Upper lobe of left lung (tissue), 6 donors: ENCODE measurements at regions not wholly inside any gene's neighbourhood (a gene's known extent, or its start where the extent isn't known, plus 50 kb on each side); places are given as distances from the start of the nearest gene placed in this dataset.

ENCODE experiments used
- ATAC-seq, 2 donors: fragments of 200-7000 bp; cut with Tn5 transposase; one replicate each; pipeline ENCODE4 v1.9.1; 2022; ENCODE audit warnings: mild to moderate bottlenecking in 2 of 2, moderate library complexity in 2 of 2; ENCODE audit not compliant: low FRiP score in 2 of 2
- DNase-seq, 2 donors: peaks; one replicate each; pipeline ENCODE4 v3.0.0-alpha.2; 2019 to 2020
- H3K27ac ChIP-seq, 4 donors: fragments of 200-600 bp; sonication (generic); one replicate each; pipeline ENCODE4 v1.5.1; 2016 to 2019
- H3K27me3 ChIP-seq, 4 donors: fragments of 200-600 bp; sonication (generic); one replicate each; pipeline ENCODE4 v1.5.1; 2017 to 2019
- H3K36me3 ChIP-seq, 4 donors: fragments of 200-600 bp; sonication (generic); one replicate each; pipeline ENCODE4 v1.5.1; 2016 to 2019
- H3K4me1 ChIP-seq, 4 donors: fragments of 200-600 bp; sonication (generic); one replicate each; pipeline ENCODE4 v1.5.1; 2018 to 2019
- H3K4me3 ChIP-seq, 4 donors: fragments of 200-600 bp; sonication (generic); one replicate each; pipeline ENCODE4 v1.5.1; 2017 to 2019; ENCODE audit warnings: mild to moderate bottlenecking in 2 of 4, moderate library complexity in 1 of 4
- H3K9me3 ChIP-seq, 4 donors: fragments of 200-600 bp; sonication (generic); one replicate each; pipeline ENCODE4 v1.5.1; 2018 to 2019
- EP300 ChIP-seq, 4 donors: sonication (generic); formaldehyde crosslinking; IDR thresholded peaks; one replicate each; pipeline ENCODE4 v1.5.1; 2017; ENCODE audit warnings: antibody characterized with exemption in 4 of 4, control low read depth in 2 of 4
- POLR2A ChIP-seq, 4 donors: fragments of 450-650 bp; IDR thresholded peaks; one replicate each; pipeline ENCODE4 v1.5.1; 2016 to 2017; ENCODE audit warnings: antibody characterized with exemption in 4 of 4, mild to moderate bottlenecking in 2 of 4
- POLR2AphosphoS5 ChIP-seq, 2 donors: sonication (generic); formaldehyde crosslinking; IDR thresholded peaks; one replicate each; pipeline ENCODE4 v1.5.1; 2017; ENCODE audit warnings: antibody characterized with exemption in 2 of 2
- WGBS, 2 donors: methylation state at CpG; one replicate each; pipeline ENCODE4 v1.1.5; 2017 to 2018; 5-methylcytosine and 5-hydroxymethylcytosine counted together
- TF ChIP-seq, protein P1 (sequence below), 6 experiments: fragments of 450-650 bp in 4 of 6; fragments of 200-600 bp in 2 of 6; sonication (generic) in 2 of 6; IDR thresholded peaks; one replicate each; pipeline ENCODE4 v1.5.1; 2016 to 2019; ENCODE audit warnings: antibody characterized with exemption in 6 of 6
- donor health status: DM: no; HTN: no; CAD: no; lungs with moderate emphysema.
- donor health status: DM: no; HTN: yes; CAD: no; lungs with severe emphysema.

DNA sequence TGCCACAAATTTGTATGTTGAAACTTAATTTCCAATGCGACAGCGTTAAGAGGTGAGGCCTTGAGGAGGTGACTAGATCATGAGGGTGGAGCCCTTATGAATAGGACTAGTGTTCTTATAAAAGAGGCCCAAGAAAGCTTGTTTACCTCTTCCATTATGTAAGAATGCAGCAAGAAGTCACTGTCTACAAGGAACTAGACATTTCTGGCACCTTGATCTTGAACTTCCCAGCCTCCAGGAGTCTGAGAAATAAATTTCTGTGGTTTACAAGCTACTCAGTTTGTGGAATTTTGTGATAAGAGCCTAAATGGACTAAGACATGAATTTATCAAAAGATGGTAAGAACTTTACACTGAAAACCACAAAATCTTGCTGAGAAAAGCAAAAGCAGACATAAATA lies 173.6 kb upstream of the SGK1 start:
- TF ChIP-seq EP300 (IDR thresholded peaks at IDR 0.05) (no peak), POLR2AphosphoS5 (IDR thresholded peaks at IDR 0.05) (no peak), POLR2A (IDR thresholded peaks at IDR 0.05) (no peak)
- TF ChIP-seq, protein P1, sequence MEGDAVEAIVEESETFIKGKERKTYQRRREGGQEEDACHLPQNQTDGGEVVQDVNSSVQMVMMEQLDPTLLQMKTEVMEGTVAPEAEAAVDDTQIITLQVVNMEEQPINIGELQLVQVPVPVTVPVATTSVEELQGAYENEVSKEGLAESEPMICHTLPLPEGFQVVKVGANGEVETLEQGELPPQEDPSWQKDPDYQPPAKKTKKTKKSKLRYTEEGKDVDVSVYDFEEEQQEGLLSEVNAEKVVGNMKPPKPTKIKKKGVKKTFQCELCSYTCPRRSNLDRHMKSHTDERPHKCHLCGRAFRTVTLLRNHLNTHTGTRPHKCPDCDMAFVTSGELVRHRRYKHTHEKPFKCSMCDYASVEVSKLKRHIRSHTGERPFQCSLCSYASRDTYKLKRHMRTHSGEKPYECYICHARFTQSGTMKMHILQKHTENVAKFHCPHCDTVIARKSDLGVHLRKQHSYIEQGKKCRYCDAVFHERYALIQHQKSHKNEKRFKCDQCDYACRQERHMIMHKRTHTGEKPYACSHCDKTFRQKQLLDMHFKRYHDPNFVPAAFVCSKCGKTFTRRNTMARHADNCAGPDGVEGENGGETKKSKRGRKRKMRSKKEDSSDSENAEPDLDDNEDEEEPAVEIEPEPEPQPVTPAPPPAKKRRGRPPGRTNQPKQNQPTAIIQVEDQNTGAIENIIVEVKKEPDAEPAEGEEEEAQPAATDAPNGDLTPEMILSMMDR (IDR thresholded peaks at IDR 0.05): no peak
- WGBS, 2 donors: 93 to 98% methylated on average over 2 of the region's 2 CpGs
- no peak overlapping the region for H3K4me3 ChIP-seq
- no peak overlapping the region for H3K27ac ChIP-seq
- no peaks in the 10 kb centered on the region for H3K27me3 ChIP-seq
- no peak for DNase-seq
- no peak for ATAC-seq
- H3K9me3 ChIP-seq: no peaks in the 10 kb centered on the region
- peaks cover 0 to 7% (median 0%) of the 10 kb centered on the region in 4 donors for H3K4me1 ChIP-seq
- no peaks in the 10 kb centered on the region for H3K36me3 ChIP-seq

DNA sequence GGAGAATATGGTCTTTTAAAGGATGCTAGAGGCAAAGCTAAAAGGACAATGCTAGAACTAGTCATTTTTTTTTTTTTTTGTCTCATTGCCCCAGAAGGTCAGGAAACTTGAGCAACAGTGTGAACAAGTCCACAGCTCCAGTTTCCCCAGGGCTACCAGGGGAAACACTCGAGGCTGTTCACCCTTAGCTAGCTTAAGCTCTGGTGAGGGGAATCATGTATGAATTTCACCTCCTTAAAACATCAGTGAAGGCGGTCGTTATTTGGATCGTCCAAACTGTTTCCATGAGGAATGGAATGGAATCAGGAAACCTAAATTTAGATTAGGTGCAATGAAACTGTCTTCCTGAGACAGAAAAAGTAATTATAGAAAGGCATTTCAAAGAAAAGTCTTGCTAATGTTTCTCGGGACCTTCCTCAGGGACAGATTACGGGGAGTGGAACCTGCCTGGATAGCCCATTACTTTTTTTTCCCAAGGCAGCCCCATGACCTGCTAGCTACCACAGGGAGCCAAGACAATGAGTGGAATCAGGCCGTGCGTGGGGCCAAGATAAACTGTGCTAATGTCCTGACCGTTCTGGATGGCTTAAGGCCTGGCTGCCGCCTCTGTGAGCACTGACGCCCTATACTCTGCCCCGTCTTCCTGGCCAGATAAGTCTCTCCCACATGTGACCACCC lies 164.8 kb upstream of the SGK1 start:
- no peaks in the 10 kb centered on the region for H3K27me3 ChIP-seq
- no peaks in the 10 kb centered on the region for H3K4me1 ChIP-seq
- no peak overlapping the region for H3K4me3 ChIP-seq
- DNase-seq (no peak), ATAC-seq (peak in 1 of 2 donors; percentile 35)
- 70 to 79% methylated on average over 12 of the region's 12 CpGs for whole genome bisulfite sequencing, 2 donors
- TF ChIP-seq POLR2AphosphoS5 (IDR thresholded peaks at IDR 0.05) (no peak), POLR2A (IDR thresholded peaks at IDR 0.05) (no peak), EP300 (IDR thresholded peaks at IDR 0.05) (no peak)
- TF ChIP-seq, protein P1 (IDR thresholded peaks at IDR 0.05): no peak
- H3K36me3 ChIP-seq: no peaks in the 10 kb centered on the region
- no peaks in the 10 kb centered on the region for H3K9me3 ChIP-seq
- no peak overlapping the region for H3K27ac ChIP-seq

DNA sequence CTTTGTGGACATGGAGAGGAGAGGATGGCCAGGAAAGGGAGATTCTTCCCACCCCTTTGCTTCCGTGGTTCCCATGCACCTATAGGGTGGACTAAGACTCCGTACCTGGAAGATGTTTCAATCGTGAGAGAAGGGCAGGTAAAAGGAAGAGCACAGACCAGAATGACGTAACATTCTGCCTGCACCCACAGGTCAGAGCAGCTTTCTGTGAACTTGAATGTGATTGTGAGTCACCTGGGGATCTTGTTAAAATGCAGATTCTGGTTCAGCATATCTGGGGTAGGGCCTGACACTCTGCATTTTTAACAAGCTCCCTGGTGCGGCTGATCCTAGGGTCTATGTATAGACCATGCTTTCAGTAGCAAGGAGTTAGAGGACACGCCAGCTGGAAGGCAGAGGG lies 164.1 kb upstream of the SGK1 start:
- 94% methylated on average over 6 of the region's 6 CpGs for WGBS, 2 donors
- ATAC-seq: no peak
- Histone ChIP-seq H3K4me1 (no peaks in the 10 kb centered on the region), H3K9me3 (no peaks in the 10 kb centered on the region), H3K27me3 (no peaks in the 10 kb centered on the region), H3K36me3 (no peaks in the 10 kb centered on the region), H3K27ac (no peak overlapping the region), H3K4me3 (no peak overlapping the region)
- DNase-seq: no peak
- TF ChIP-seq, protein P1 (IDR thresholded peaks at IDR 0.05): no peak
- TF ChIP-seq EP300 (IDR thresholded peaks at IDR 0.05): no peak
- TF ChIP-seq POLR2A (IDR thresholded peaks at IDR 0.05): no peak
- TF ChIP-seq POLR2AphosphoS5 (IDR thresholded peaks at IDR 0.05): no peak

GRCh38 chr6:134480593-134480992 lies 162.7 kb upstream of the SGK1 start:
- TF ChIP-seq POLR2A (IDR thresholded peaks at IDR 0.05): no peak
- TF ChIP-seq POLR2AphosphoS5 (IDR thresholded peaks at IDR 0.05): no peak
- TF ChIP-seq EP300 (IDR thresholded peaks at IDR 0.05): no peak
- TF ChIP-seq, protein P1 (IDR thresholded peaks at IDR 0.05): no peak
- H3K4me3 ChIP-seq: no peak overlapping the region
- H3K9me3 ChIP-seq: no peaks in the 10 kb centered on the region
- ATAC-seq (no peak), DNase-seq (no peak)
- no peaks in the 10 kb centered on the region for H3K36me3 ChIP-seq
- no peaks in the 10 kb centered on the region for H3K4me1 ChIP-seq
- no peak overlapping the region for H3K27ac ChIP-seq
- WGBS, 2 donors: 62 to 88% methylated on average over 1 of the region's 1 CpG
- no peaks in the 10 kb centered on the region for H3K27me3 ChIP-seq

GRCh38 chr6:134478764-134479399 lies 161.0 kb upstream of the SGK1 start:
- Histone ChIP-seq H3K4me3 (no peak overlapping the region), H3K27ac (no peak overlapping the region), H3K4me1 (no peaks in the 10 kb centered on the region), H3K36me3 (no peaks in the 10 kb centered on the region), H3K9me3 (no peaks in the 10 kb centered on the region), H3K27me3 (no peaks in the 10 kb centered on the region)
- no peak for DNase-seq
- ATAC-seq: no peak
- TF ChIP-seq POLR2A (IDR thresholded peaks at IDR 0.05) (no peak), EP300 (IDR thresholded peaks at IDR 0.05) (no peak)
- TF ChIP-seq, protein P1 (IDR thresholded peaks at IDR 0.05): no peak
- 96 to 100% methylated on average over 2 of the region's 2 CpGs for WGBS, 2 donors
